ENCODE measurements at regions not wholly inside any gene's neighbourhood (a gene's known extent, or its start where the extent isn't known, plus 50 kb on each side); places are given as distances from the start of the nearest gene placed in this dataset.

- DNase-seq: no peak
Measured at GRCh38 chr12:61860451-61860850, 399.8 kb upstream of the USP15 start.

GRCh38 chr12:61862986-61863385, 397.2 kb upstream of the USP15 start:
- DNase-seq: no peak

GRCh38 chr12:61863811-61864210, 396.4 kb upstream of the USP15 start:
- DNase-seq: no peak

GRCh38 chr12:61869796-61870195, 390.4 kb upstream of the USP15 start:
- DNase-seq: no peak

GRCh38 chr12:61870658-61871484, 389.3 kb upstream of the USP15 start:
- no peak for DNase-seq

- no peak for DNase-seq
Measured at GRCh38 chr12:61871485-61871810, 388.8 kb upstream of the USP15 start.

- no peak for DNase-seq
Measured at GRCh38 chr12:61879229-61879628, 381.0 kb upstream of the USP15 start.

- DNase-seq: no peak
Measured at GRCh38 chr12:61880186-61880585, 380.0 kb upstream of the USP15 start.

- DNase-seq: no peak
Measured at GRCh38 chr12:61891632-61892031, 368.6 kb upstream of the USP15 start.

GRCh38 chr12:61894168-61894567, 366.0 kb upstream of the USP15 start:
- DNase-seq: no peak

GRCh38 chr12:61896436-61896835, 363.8 kb upstream of the USP15 start:
- peak; percentile 37 for DNase-seq

- no peak for DNase-seq
Measured at GRCh38 chr12:61902403-61902802, 357.8 kb upstream of the USP15 start.

GRCh38 chr12:61911113-61911512, 349.1 kb upstream of the USP15 start:
- DNase-seq: no peak

GRCh38 chr12:61915420-61915819, 344.8 kb upstream of the USP15 start:
- no peak for DNase-seq

- DNase-seq: no peak
Measured at GRCh38 chr12:61916831-61917230, 343.4 kb upstream of the USP15 start.

- no peak for DNase-seq
Measured at GRCh38 chr12:61919686-61920085, 340.5 kb upstream of the USP15 start.

- DNase-seq: no peak
Measured at GRCh38 chr12:61920230-61920629, 340.0 kb upstream of the USP15 start.

GRCh38 chr12:61923152-61923551, 337.1 kb upstream of the USP15 start:
- no peak for DNase-seq

- DNase-seq: no peak
Measured at GRCh38 chr12:61934564-61934963, 325.6 kb upstream of the USP15 start.

GRCh38 chr12:61939977-61940376, 320.2 kb upstream of the USP15 start:
- no peak for DNase-seq

- no peak for DNase-seq
Measured at GRCh38 chr12:61956545-61956944, 303.7 kb upstream of the USP15 start.

GRCh38 chr12:61974461-61974860, 285.7 kb upstream of the USP15 start:
- DNase-seq: no peak

- no peak for DNase-seq
Measured at GRCh38 chr12:61985830-61986229, 274.4 kb upstream of the USP15 start.

GRCh38 chr12:61987173-61987572, 273.0 kb upstream of the USP15 start:
- no peak for DNase-seq

GRCh38 chr12:61991661-61992060, 268.5 kb upstream of the USP15 start:
- DNase-seq: no peak

Data from NCI-H510A treated with DMSO at 0.1 percent for 48 hours (cell line).